H1 (cell line): ENCODE measurements at regions not wholly inside any gene's neighbourhood (a gene's known extent, or its start where the extent isn't known, plus 50 kb on each side); places are given as distances from the start of the nearest gene placed in this dataset.

Experiments
- CTCF ChIA-PET: fragments of 300-600 bp; sonication (Branson Sonifier 250); formaldehyde crosslinking; loops from one replicate; lab custom pipeline; 2021; ENCODE audit not compliant: partially characterized antibody; lab: Charles Lee
- POLR2A ChIA-PET: fragments of 300-600 bp; sonication (Branson Sonifier 250); formaldehyde crosslinking; loops from one replicate; lab custom pipeline; 2021; ENCODE audit warnings: inconsistent platforms; ENCODE audit not compliant: partially characterized antibody; lab: Charles Lee
- DNase-seq, 2 experiments: peaks; one replicate each; pipeline versions ENCODE4 v3.0.0 to v3.0.0-alpha.2; 2010 to 2022; ENCODE audit warnings: low spot score in 2 of 2, low read depth in 1 of 2, mixed read lengths in 1 of 2
- FAIRE-seq: peaks from 2 replicates; lab custom pipeline; 2011; peaks lifted over from hg19 to GRCh38; lab: Jason Lieb, UNC
- H2AFZ ChIP-seq: 2 replicates; pipeline ENCODE4 v1.8.1; 2012; ENCODE audit warnings: low read length, inconsistent platforms
- H2AK5ac ChIP-seq: 2 replicates; pipeline ENCODE4 v1.6.1; 2013; ENCODE audit warnings: low read depth, low read length
- H2BK120ac ChIP-seq: replicated peaks from 2 replicates; pipeline ENCODE3; 2013; ENCODE audit warnings: low read depth, low read length, inconsistent platforms
- H2BK12ac ChIP-seq: 2 replicates; pipeline ENCODE4 v1.6.1; 2013; ENCODE audit warnings: low read depth, low read length
- H2BK15ac ChIP-seq: 2 replicates; pipeline ENCODE4 v1.6.1; 2013; ENCODE audit warnings: low read length
- H2BK20ac ChIP-seq: 2 replicates; pipeline ENCODE4 v1.6.1; 2013; ENCODE audit warnings: low read length
- H2BK5ac ChIP-seq: 2 replicates; pipeline ENCODE4 v1.6.1; 2013; ENCODE audit warnings: low read depth, low read length
- H3K14ac ChIP-seq: 2 replicates; pipeline ENCODE4 v1.6.1; 2013; ENCODE audit warnings: inconsistent platforms; ENCODE audit not compliant: insufficient read length
- H3K18ac ChIP-seq: 2 replicates; pipeline ENCODE4 v1.6.1; 2013; ENCODE audit warnings: low read length; ENCODE audit errors: extremely low read depth
- H3K23ac ChIP-seq: 2 replicates; pipeline ENCODE4 v1.6.1; 2013; ENCODE audit warnings: inconsistent platforms; ENCODE audit not compliant: insufficient read length
- H3K23me2 ChIP-seq: 2 replicates; pipeline ENCODE4 v1.6.1; 2013; ENCODE audit warnings: low read depth, low read length
- H3K27ac ChIP-seq: 2 replicates; pipeline ENCODE4 v1.6.1; 2011; ENCODE audit warnings: low read depth, low read length, inconsistent platforms
- H3K27me3 ChIP-seq, 4 experiments: replicated peaks in 1 of 4; 1 replicate in 1 of 4; 2 replicates in 3 of 4; pipeline versions ENCODE4 v1.6.1 to v1.8.1; 2011 to 2013; ENCODE audit warnings: low read length in 3 of 4, mild to moderate bottlenecking in 3 of 4, inconsistent platforms in 2 of 4, mixed read lengths in 2 of 4, moderate library complexity in 1 of 4; ENCODE audit not compliant: control insufficient read depth in 3 of 4, insufficient read depth in 3 of 4; ENCODE audit errors: extremely low read depth in 1 of 4
- H3K36me3 ChIP-seq, 4 experiments: 2 replicates each; pipeline versions ENCODE4 v1.6.1 to v1.8.1; 2011 to 2013; ENCODE audit warnings: mild to moderate bottlenecking in 4 of 4, low read length in 3 of 4, moderate library complexity in 2 of 4, control low read depth in 1 of 4, inconsistent platforms in 1 of 4; ENCODE audit not compliant: insufficient read depth in 4 of 4, control insufficient read depth in 2 of 4
- H3K4ac ChIP-seq: replicated peaks from 2 replicates; pipeline ENCODE3; 2013; ENCODE audit warnings: low read length, low read depth, mixed read lengths, inconsistent platforms; ENCODE audit not compliant: insufficient read length
- H3K4me1 ChIP-seq, 4 experiments: replicated peaks in 1 of 4; 1 replicate in 1 of 4; 2 replicates in 3 of 4; pipeline versions ENCODE4 v1.6.1 to v1.8.1; 2011 to 2013; ENCODE audit warnings: low read length in 3 of 4, inconsistent platforms in 2 of 4, mixed read lengths in 1 of 4; ENCODE audit not compliant: insufficient read depth in 4 of 4, control insufficient read depth in 3 of 4
- H3K4me2 ChIP-seq, 2 experiments: 2 replicates each; pipeline versions ENCODE4 v1.6.1 to v1.8.1; 2011 to 2013; ENCODE audit warnings: low read depth in 2 of 2, low read length in 2 of 2, control low read depth in 1 of 2, inconsistent platforms in 1 of 2, mild to moderate bottlenecking in 1 of 2; ENCODE audit not compliant: insufficient read depth in 1 of 2
- H3K4me3 ChIP-seq, 4 experiments: fragments of 200-600, 300-600 bp in 1 of 4; sonication (generic), shearing (Covaris generic), sonication (Bioruptor Twin) in 1 of 4; 2 replicates each; pipeline versions ENCODE4 v1.5.1 to v1.8.1; 2011 to 2016; ENCODE audit warnings: low read length in 4 of 4, low read depth in 3 of 4, control low read depth in 2 of 4, inconsistent platforms in 2 of 4, mild to moderate bottlenecking in 2 of 4, mixed read lengths in 1 of 4, moderate library complexity in 1 of 4; ENCODE audit not compliant: insufficient read depth in 2 of 4; ENCODE audit errors: extremely low read depth in 1 of 4
- H3K56ac ChIP-seq: replicated peaks from 2 replicates; pipeline ENCODE3; 2013; ENCODE audit warnings: low read depth, mild to moderate bottlenecking, mixed read lengths, low read length, inconsistent platforms; ENCODE audit not compliant: insufficient read length
- H3K79me1 ChIP-seq: 2 replicates; pipeline ENCODE4 v1.6.1; 2013; ENCODE audit warnings: low read depth, low read length, control low read depth
- H3K79me2 ChIP-seq, 2 experiments: 2 replicates each; pipeline versions ENCODE4 v1.6.1 to v1.8.1; 2012 to 2013; ENCODE audit warnings: low read length in 2 of 2, mild to moderate bottlenecking in 2 of 2, inconsistent platforms in 1 of 2; ENCODE audit not compliant: insufficient read depth in 2 of 2, control insufficient read depth in 1 of 2
- H3K9ac ChIP-seq, 4 experiments: replicated peaks in 1 of 4; 1 replicate in 1 of 4; 2 replicates in 3 of 4; pipeline versions ENCODE4 v1.6.1 to v1.8.1; 2011 to 2013; ENCODE audit warnings: low read depth in 3 of 4, low read length in 3 of 4, control low read depth in 2 of 4, mild to moderate bottlenecking in 2 of 4, moderate library complexity in 2 of 4, inconsistent platforms in 1 of 4; ENCODE audit errors: extremely low read depth in 1 of 4
- H3K9me3 ChIP-seq, 2 experiments: 2 replicates each; pipeline versions ENCODE4 v1.6.1 to v1.8.1; 2012 to 2013; ENCODE audit warnings: mild to moderate bottlenecking in 2 of 2, moderate library complexity in 2 of 2, control low read depth in 1 of 2, inconsistent platforms in 1 of 2, low read depth in 1 of 2, low read length in 1 of 2, mixed read lengths in 1 of 2; ENCODE audit not compliant: insufficient read depth in 2 of 2
- H4K20me1 ChIP-seq, 2 experiments: replicated peaks in 1 of 2; 2 replicates each; pipeline versions ENCODE3 to v1.8.1; 2011 to 2013; ENCODE audit warnings: inconsistent platforms in 2 of 2, low read length in 2 of 2, mild to moderate bottlenecking in 1 of 2; ENCODE audit not compliant: insufficient read depth in 2 of 2, control insufficient read depth in 1 of 2
- H4K5ac ChIP-seq: 2 replicates; pipeline ENCODE4 v1.6.1; 2013; ENCODE audit warnings: low read length, low read depth, mixed read lengths, inconsistent platforms; ENCODE audit not compliant: insufficient read length
- H4K8ac ChIP-seq: 2 replicates; pipeline ENCODE4 v1.8.0; 2013; ENCODE audit warnings: mild to moderate bottlenecking, moderate library complexity, low read length, inconsistent platforms; ENCODE audit not compliant: insufficient read depth; ENCODE audit errors: extremely low read depth
- H4K91ac ChIP-seq: replicated peaks from 2 replicates; pipeline ENCODE3; 2013; ENCODE audit warnings: low read length, mixed read lengths, inconsistent platforms; ENCODE audit not compliant: insufficient read length
- WGBS, 2 experiments: shearing (Covaris generic) in 1 of 2; methylation state at CpG; one replicate each; pipeline versions ENCODE4 v1.1.6 to v1.1.7; 2013 to 2015; ENCODE audit warnings: low lambda C conversion rate in 2 of 2, mixed read lengths in 2 of 2, inconsistent platforms in 1 of 2, low coverage in 1 of 2, missing lambda C conversion rate in 1 of 2; ENCODE audit not compliant: insufficient replicate concordance in 2 of 2, insufficient coverage in 1 of 2, insufficient read length in 1 of 2; ENCODE audit errors: extremely low coverage in 1 of 2, missing lambda C conversion rate in 1 of 2; 5-methylcytosine and 5-hydroxymethylcytosine counted together
- TF ChIP-seq, protein P1 (sequence below): fragments of 300-600 bp; sonication (generic); IDR thresholded peaks from 2 replicates; pipeline ENCODE4 v1.7.1; 2012; ENCODE audit warnings: low read length, moderate library complexity, mild to moderate bottlenecking, inconsistent platforms; ENCODE audit not compliant: insufficient replicate concordance

DNA sequence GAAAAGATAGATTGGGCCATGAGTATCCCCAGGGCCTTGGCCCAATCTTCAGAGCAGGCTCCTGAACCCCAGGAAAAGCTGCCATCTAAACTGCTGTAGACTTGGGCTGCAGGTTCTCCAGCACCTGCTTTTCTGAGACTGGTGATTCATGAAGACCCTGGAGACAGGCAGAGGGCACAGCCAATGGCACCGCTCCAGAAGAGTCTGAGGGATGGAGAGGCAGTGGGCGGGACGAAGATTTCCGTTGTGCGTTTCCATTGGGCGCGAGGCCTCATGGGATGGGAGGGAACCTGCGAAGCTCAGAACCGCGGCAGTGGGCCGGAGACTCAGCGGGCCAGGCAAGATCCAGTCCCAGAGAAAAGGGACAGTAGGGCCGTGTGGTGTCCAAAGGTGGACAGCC is 375.1 kb downstream of the IPO8 start:
- Histone ChIP-seq H3K18ac (no peak overlapping the region), H2AFZ (no peak overlapping the region), H3K9me3 (no peaks in the 10 kb centered on the region; a peak in 2 of 4 replicates), H4K91ac (no peak overlapping the region), H3K27me3 (no peaks in the 10 kb centered on the region), H3K56ac (no peak overlapping the region), H3K23me2 (no peaks in the 10 kb centered on the region; the same call in 1 of the 2 replicates), H2BK120ac (no peak overlapping the region), H3K4me2 (no peak overlapping the region), H4K5ac (no peak overlapping the region), H2BK15ac (no peak overlapping the region), H3K4me1 (no peaks in the 10 kb centered on the region; a peak in 1 of 7 replicates), H3K4me3 (no peak overlapping the region), H3K27ac (no peak overlapping the region), H3K4ac (no peak overlapping the region), H3K79me1 (no peaks in the 10 kb centered on the region), H2AK5ac (no peak overlapping the region), H4K8ac (no peak overlapping the region), H2BK5ac (no peak overlapping the region), H3K79me2 (no peaks in the 10 kb centered on the region), H2BK12ac (no peak overlapping the region), H3K14ac (no peak overlapping the region), H4K20me1 (no peaks in the 10 kb centered on the region), H3K9ac (no peak overlapping the region), H2BK20ac (no peak overlapping the region), H3K23ac (no peak overlapping the region), H3K36me3 (no peaks in the 10 kb centered on the region)
- DNase-seq (no peak), FAIRE-seq (no peak)
- ChIA-PET POLR2A (no interaction called here), CTCF (no interaction called here)
- WGBS, 2 experiments: 95% methylated on average over 10 of the region's 13 CpGs; no CpG with 5 or more reads in 1 of the 2 experiments
- TF ChIP-seq, protein P1, sequence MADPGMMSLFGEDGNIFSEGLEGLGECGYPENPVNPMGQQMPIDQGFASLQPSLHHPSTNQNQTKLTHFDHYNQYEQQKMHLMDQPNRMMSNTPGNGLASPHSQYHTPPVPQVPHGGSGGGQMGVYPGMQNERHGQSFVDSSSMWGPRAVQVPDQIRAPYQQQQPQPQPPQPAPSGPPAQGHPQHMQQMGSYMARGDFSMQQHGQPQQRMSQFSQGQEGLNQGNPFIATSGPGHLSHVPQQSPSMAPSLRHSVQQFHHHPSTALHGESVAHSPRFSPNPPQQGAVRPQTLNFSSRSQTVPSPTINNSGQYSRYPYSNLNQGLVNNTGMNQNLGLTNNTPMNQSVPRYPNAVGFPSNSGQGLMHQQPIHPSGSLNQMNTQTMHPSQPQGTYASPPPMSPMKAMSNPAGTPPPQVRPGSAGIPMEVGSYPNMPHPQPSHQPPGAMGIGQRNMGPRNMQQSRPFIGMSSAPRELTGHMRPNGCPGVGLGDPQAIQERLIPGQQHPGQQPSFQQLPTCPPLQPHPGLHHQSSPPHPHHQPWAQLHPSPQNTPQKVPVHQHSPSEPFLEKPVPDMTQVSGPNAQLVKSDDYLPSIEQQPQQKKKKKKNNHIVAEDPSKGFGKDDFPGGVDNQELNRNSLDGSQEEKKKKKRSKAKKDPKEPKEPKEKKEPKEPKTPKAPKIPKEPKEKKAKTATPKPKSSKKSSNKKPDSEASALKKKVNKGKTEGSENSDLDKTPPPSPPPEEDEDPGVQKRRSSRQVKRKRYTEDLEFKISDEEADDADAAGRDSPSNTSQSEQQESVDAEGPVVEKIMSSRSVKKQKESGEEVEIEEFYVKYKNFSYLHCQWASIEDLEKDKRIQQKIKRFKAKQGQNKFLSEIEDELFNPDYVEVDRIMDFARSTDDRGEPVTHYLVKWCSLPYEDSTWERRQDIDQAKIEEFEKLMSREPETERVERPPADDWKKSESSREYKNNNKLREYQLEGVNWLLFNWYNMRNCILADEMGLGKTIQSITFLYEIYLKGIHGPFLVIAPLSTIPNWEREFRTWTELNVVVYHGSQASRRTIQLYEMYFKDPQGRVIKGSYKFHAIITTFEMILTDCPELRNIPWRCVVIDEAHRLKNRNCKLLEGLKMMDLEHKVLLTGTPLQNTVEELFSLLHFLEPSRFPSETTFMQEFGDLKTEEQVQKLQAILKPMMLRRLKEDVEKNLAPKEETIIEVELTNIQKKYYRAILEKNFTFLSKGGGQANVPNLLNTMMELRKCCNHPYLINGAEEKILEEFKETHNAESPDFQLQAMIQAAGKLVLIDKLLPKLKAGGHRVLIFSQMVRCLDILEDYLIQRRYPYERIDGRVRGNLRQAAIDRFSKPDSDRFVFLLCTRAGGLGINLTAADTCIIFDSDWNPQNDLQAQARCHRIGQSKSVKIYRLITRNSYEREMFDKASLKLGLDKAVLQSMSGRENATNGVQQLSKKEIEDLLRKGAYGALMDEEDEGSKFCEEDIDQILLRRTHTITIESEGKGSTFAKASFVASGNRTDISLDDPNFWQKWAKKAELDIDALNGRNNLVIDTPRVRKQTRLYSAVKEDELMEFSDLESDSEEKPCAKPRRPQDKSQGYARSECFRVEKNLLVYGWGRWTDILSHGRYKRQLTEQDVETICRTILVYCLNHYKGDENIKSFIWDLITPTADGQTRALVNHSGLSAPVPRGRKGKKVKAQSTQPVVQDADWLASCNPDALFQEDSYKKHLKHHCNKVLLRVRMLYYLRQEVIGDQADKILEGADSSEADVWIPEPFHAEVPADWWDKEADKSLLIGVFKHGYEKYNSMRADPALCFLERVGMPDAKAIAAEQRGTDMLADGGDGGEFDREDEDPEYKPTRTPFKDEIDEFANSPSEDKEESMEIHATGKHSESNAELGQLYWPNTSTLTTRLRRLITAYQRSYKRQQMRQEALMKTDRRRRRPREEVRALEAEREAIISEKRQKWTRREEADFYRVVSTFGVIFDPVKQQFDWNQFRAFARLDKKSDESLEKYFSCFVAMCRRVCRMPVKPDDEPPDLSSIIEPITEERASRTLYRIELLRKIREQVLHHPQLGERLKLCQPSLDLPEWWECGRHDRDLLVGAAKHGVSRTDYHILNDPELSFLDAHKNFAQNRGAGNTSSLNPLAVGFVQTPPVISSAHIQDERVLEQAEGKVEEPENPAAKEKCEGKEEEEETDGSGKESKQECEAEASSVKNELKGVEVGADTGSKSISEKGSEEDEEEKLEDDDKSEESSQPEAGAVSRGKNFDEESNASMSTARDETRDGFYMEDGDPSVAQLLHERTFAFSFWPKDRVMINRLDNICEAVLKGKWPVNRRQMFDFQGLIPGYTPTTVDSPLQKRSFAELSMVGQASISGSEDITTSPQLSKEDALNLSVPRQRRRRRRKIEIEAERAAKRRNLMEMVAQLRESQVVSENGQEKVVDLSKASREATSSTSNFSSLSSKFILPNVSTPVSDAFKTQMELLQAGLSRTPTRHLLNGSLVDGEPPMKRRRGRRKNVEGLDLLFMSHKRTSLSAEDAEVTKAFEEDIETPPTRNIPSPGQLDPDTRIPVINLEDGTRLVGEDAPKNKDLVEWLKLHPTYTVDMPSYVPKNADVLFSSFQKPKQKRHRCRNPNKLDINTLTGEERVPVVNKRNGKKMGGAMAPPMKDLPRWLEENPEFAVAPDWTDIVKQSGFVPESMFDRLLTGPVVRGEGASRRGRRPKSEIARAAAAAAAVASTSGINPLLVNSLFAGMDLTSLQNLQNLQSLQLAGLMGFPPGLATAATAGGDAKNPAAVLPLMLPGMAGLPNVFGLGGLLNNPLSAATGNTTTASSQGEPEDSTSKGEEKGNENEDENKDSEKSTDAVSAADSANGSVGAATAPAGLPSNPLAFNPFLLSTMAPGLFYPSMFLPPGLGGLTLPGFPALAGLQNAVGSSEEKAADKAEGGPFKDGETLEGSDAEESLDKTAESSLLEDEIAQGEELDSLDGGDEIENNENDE: no peak
